HEK293T (cell line): ENCODE measurements at regions not wholly inside any gene's neighbourhood (a gene's known extent, or its start where the extent isn't known, plus 50 kb on each side); places are given as distances from the start of the nearest gene placed in this dataset.

Experiments used
- CTCF ChIA-PET: fragments of 350-600 bp; formaldehyde crosslinking; extraction: SDS; loops from one replicate; lab custom pipeline; 2021; ENCODE audit warnings: antibody characterized with exemption, inconsistent platforms; lab: Yijun Ruan, JAX
- POLR2A ChIA-PET: fragments of 350-600 bp; formaldehyde crosslinking; extraction: SDS; loops from one replicate; lab custom pipeline; 2020; ENCODE audit warnings: antibody characterized with exemption, inconsistent platforms; lab: Yijun Ruan, JAX
- DNase-seq: peaks from one replicate; pipeline ENCODE4 v3.0.0; 2012; ENCODE audit warnings: mixed read lengths; ENCODE audit errors: extremely low spot score
- ARNT ChIP-seq: fragments of 450-650 bp; IDR thresholded peaks from 2 replicates; pipeline ENCODE4 v1.6.1; 2017; ENCODE audit warnings: mild to moderate bottlenecking
- BHLHE40 ChIP-seq: fragments of 450-650 bp; IDR thresholded peaks from 2 replicates; pipeline ENCODE4 v1.6.1; 2016; ENCODE audit warnings: mild to moderate bottlenecking, moderate library complexity, borderline replicate concordance
- CTBP1 ChIP-seq: fragments of 450-650 bp; IDR thresholded peaks from 2 replicates; pipeline ENCODE4 v1.6.1; 2016; ENCODE audit warnings: borderline replicate concordance
- ELF4 ChIP-seq: fragments of 450-650 bp; IDR thresholded peaks from 2 replicates; pipeline ENCODE4 v1.6.1; 2017; ENCODE audit warnings: antibody characterized with exemption
- FOXA1 ChIP-seq: fragments of 450-650 bp; IDR thresholded peaks from 2 replicates; pipeline ENCODE4 v1.6.1; 2016; ENCODE audit warnings: mild to moderate bottlenecking
- FOXK2 ChIP-seq: fragments of 450-650 bp; IDR thresholded peaks from 2 replicates; pipeline ENCODE4 v1.6.1; 2016; ENCODE audit warnings: mild to moderate bottlenecking
- FOXM1 ChIP-seq: fragments of 450-650 bp; IDR thresholded peaks from 2 replicates; pipeline ENCODE4 v1.6.1; 2017; ENCODE audit warnings: mild to moderate bottlenecking, borderline replicate concordance
- HDGF ChIP-seq: fragments of 450-650 bp; IDR thresholded peaks from 2 replicates; pipeline ENCODE4 v1.6.1; 2017; ENCODE audit warnings: antibody characterized with exemption, borderline replicate concordance
- L3MBTL2 ChIP-seq: fragments of 450-650 bp; conservative IDR thresholded peaks from 2 replicates; pipeline ENCODE4 v1.6.1; 2016; ENCODE audit warnings: mild to moderate bottlenecking
- LEF1 ChIP-seq: fragments of 450-650 bp; IDR thresholded peaks from 2 replicates; pipeline ENCODE4 v1.6.1; 2017; ENCODE audit warnings: mild to moderate bottlenecking, borderline replicate concordance
- NFRKB ChIP-seq: fragments of 450-650 bp; IDR thresholded peaks from 2 replicates; pipeline ENCODE4 v1.6.1; 2016; ENCODE audit warnings: mild to moderate bottlenecking, moderate library complexity
- SP1 ChIP-seq: fragments of 450-650 bp; IDR thresholded peaks from 2 replicates; pipeline ENCODE4 v1.6.1; 2017
- SUZ12 ChIP-seq: fragments of 450-650 bp; IDR thresholded peaks from 2 replicates; pipeline ENCODE4 v1.6.1; 2016; ENCODE audit warnings: mild to moderate bottlenecking
- TARDBP ChIP-seq: fragments of 450-650 bp; IDR thresholded peaks from 2 replicates; pipeline ENCODE4 v1.6.1; 2016
- ZNF384 ChIP-seq: fragments of 450-650 bp; IDR thresholded peaks from 2 replicates; pipeline ENCODE4 v1.6.1; 2016
- TF ChIP-seq, protein P1 (sequence below): fragments of 450-650 bp; IDR thresholded peaks from 2 replicates; pipeline ENCODE4 v1.6.1; 2016

DNA sequence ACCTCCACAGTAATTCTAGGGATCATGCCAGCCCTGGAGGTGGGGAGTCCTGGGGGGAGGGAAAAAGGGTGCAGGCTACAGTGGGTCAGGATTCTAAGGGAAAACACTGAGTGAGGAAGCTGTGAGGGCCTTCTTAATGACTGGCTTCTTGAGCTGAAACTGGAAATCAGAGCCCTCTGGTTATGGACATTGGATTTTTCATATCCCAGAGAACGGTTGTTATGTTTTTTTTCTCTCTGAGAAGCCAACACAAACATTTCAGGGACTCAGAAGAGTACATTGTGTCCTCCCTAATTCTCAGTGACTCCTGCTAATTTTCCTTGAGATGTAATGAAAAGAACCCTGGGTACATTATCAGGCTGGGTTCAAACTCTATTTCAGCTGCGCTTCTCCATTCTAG is 162.4 kb upstream of the PRDX4 start:
- ChIA-PET POLR2A (no interaction called here), CTCF (no interaction called here)
- TF ChIP-seq SP1 (no peak), LEF1 (no peak), L3MBTL2 (no peak), NFRKB (no peak), FOXM1 (no peak), CTBP1 (no peak), FOXK2 (no peak), FOXA1 (no peak), HDGF (no peak), ELF4 (no peak), ZNF384 (no peak), SUZ12 (no peak), TARDBP (no peak), BHLHE40 (no peak), ARNT (no peak)
- TF ChIP-seq, protein P1, sequence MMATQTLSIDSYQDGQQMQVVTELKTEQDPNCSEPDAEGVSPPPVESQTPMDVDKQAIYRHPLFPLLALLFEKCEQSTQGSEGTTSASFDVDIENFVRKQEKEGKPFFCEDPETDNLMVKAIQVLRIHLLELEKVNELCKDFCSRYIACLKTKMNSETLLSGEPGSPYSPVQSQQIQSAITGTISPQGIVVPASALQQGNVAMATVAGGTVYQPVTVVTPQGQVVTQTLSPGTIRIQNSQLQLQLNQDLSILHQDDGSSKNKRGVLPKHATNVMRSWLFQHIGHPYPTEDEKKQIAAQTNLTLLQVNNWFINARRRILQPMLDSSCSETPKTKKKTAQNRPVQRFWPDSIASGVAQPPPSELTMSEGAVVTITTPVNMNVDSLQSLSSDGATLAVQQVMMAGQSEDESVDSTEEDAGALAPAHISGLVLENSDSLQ, result no peak
- no peak for DNase-seq

GRCh38 chrX:23505531-23506303 is 161.6 kb upstream of the PRDX4 start:
- DNase-seq, result no peak
- ChIA-PET CTCF (no interaction called here), POLR2A (no interaction called here)
- no peak for TF ChIP-seq FOXK2
- TF ChIP-seq LEF1, result no peak

DNA sequence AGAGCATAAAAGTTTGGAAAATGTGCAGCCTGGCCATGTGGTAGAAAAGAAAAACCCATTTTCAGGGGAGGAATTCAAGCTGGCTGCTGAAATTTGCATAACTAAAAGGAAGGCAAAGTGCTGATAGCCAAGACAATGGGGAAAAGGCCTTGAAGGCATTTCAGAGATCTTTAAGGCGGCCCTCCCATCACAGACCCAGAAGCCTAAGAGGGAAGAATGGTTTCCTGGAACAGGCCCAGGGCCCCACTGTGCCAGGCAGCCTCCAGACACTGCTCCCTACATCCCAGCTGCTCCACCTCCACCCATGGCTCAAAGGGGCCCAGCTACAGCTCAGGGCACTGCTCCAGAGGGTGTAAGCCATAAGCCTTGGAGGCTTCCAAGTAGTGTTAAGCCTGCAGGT is 158.0 kb upstream of the PRDX4 start:
- no peak for DNase-seq
- POLR2A ChIA-PET, result no interaction called here
- TF ChIP-seq ARNT (no peak), SUZ12 (no peak), FOXM1 (no peak), L3MBTL2 (no peak), BHLHE40 (no peak), FOXA1 (no peak), ZNF384 (no peak), LEF1 (no peak), NFRKB (no peak), ELF4 (no peak), CTBP1 (no peak)
- TF ChIP-seq, protein P1, result no peak
- CTCF ChIA-PET, result no interaction called here

- DNase-seq, result no peak
- ChIA-PET CTCF (interaction anchor here (1.2 kb wide), 1 partner anchor 42 kb away, joined by 3 read pairs; no protein-coding TSS in a partner anchor), POLR2A (no interaction called here)
- no peak for TF ChIP-seq NFRKB
- TF ChIP-seq SP1, result no peak
- TF ChIP-seq FOXA1, result no peak
- TF ChIP-seq TARDBP, result no peak
- no peak for TF ChIP-seq ELF4
- TF ChIP-seq, protein P1, result no peak
Measured at GRCh38 chrX:23511793-23512192, 155.5 kb upstream of the PRDX4 start.

- no peak for TF ChIP-seq NFRKB
- no peak for TF ChIP-seq HDGF
- TF ChIP-seq ELF4, result no peak
- no peak for TF ChIP-seq L3MBTL2
- no peak for TF ChIP-seq FOXK2
- TF ChIP-seq, protein P1, result no peak
- no peak for TF ChIP-seq LEF1
- TF ChIP-seq TARDBP, result no peak
- no peak for TF ChIP-seq ARNT
- TF ChIP-seq SP1, result no peak
- no peak for TF ChIP-seq ZNF384
- TF ChIP-seq FOXA1, result no peak
- TF ChIP-seq CTBP1, result no peak
- no peak for TF ChIP-seq BHLHE40
- TF ChIP-seq FOXM1, result no peak
- no peak for TF ChIP-seq SUZ12
- POLR2A ChIA-PET, result no interaction called here
- CTCF ChIA-PET, result interaction anchor here (0.9 kb wide), 1 partner anchor 10 kb away, joined by 3 read pairs; no protein-coding TSS in a partner anchor
- DNase-seq, result no peak
Measured at GRCh38 chrX:23513121-23513520, 154.2 kb upstream of the PRDX4 start.

GRCh38 chrX:23514082-23514481 is 153.2 kb upstream of the PRDX4 start:
- ChIA-PET CTCF (interaction anchor here (0.9 kb wide), 1 partner anchor 11 kb away, joined by 3 read pairs; no protein-coding TSS in a partner anchor), POLR2A (no interaction called here)
- DNase-seq, result no peak
- no peak for TF ChIP-seq SUZ12
